ENCODE measurements at regions not wholly inside any gene's neighbourhood (a gene's known extent, or its start where the extent isn't known, plus 50 kb on each side); places are given as distances from the start of the nearest gene placed in this dataset.

- no peak for DNase-seq
Observed at GRCh38 chr1:88519156-88519555, 164.9 kb upstream of the PKN2 start.

GRCh38 chr1:88523854-88524528 lies 160.1 kb upstream of the PKN2 start:
- no peak for DNase-seq

GRCh38 chr1:88526456-88526855 lies 157.6 kb upstream of the PKN2 start:
- DNase-seq = no peak

DNA sequence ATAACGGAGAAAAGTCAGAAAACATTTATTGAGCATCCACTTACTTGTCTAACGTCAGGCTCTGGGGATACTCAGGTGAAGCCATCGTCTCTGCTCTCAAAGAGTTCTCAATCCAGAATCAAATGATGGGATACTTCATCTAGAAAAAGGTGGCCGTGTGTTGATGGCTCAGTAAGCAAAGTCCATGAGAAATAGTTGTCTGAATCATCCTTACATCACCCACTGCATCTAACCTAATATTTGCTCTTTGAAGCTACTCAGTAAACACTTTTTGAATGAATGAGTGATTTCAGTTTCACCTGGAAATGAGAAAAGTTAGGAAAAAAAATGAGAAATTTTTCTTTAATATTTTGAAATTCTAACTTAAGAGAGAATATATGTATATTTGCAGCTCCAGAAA lies 155.3 kb upstream of the PKN2 start:
- DNase-seq = no peak

DNA sequence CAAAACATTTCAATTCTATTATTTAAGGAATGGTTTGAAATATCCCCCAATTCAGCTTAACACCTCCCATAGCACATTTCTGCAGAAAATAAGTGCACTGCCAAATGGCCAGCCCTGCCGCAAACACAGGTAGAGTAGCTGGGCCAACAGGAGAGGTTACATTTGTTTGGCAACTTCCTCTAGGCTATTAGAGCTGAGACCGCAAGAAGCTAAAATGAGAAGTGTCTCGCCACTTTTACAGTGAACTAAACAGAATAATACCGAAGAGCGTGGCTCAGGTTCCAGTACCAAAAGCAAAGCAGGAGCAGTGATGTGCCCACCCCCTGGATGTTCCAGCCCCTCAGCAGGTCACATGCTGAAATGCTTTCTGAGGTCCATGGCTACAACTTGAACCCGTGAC lies 154.5 kb upstream of the PKN2 start:
- DNase-seq = no peak

DNA sequence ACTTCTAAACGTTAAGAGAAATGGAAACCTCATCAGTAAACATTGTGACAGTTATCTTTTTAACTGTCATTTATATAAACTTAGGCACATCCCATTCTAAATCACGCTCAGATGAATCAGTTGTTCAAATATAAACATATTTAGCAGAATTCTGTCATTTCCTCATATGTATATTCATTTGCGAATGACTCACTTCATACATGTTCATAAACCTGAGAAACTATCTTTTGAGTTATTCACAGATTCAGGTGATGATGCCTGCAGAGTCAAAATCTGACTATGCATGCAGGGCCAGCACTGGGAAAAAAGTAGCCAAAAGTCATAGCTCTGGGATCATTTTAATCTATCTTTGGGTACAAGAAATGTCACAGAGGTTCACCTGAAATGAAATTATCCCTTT lies 153.8 kb upstream of the PKN2 start:
- DNase-seq = no peak

DNA sequence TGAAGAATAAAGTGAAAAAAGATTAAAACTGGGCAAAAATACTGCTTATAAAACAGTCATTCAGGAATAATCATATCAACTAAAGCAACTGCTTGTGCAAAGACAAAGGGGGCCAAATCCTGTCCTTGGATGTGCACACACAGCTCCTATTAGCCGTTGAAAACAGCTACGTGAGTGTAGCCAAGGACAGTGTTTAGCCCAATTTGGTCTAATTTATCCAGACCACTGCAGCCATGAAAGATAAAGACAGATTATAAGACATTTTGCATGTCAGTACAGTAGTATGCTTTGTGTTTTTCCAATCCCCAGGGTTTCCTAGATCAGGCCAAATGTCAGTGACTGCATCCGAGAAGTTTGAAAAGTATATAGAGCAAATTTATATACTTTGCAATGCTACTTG lies 146.3 kb upstream of the PKN2 start:
- no peak for DNase-seq

GRCh38 chr1:88538222-88538899 lies 145.7 kb upstream of the PKN2 start:
- DNase-seq = no peak

GRCh38 chr1:88540255-88540654 lies 143.8 kb upstream of the PKN2 start:
- no peak for DNase-seq

DNA sequence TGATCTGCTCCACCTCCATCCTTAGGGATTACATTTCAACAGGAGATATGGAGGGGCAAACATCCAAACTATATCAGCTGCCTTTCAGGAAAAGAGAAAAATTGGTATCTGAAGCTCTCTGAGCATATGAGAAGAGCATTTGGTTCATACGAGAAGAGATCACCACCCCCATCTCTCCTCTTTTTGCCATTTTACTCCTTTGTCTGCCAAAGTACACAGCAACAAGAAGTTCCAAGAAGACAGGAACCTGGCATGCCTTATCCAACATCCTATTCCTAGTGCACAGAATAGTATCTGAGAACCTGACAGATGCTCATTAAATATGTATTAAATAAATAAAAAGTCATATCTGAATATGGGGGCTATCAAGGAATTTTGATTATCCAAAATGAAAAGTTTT lies 142.5 kb upstream of the PKN2 start:
- DNase-seq = no peak

DNA sequence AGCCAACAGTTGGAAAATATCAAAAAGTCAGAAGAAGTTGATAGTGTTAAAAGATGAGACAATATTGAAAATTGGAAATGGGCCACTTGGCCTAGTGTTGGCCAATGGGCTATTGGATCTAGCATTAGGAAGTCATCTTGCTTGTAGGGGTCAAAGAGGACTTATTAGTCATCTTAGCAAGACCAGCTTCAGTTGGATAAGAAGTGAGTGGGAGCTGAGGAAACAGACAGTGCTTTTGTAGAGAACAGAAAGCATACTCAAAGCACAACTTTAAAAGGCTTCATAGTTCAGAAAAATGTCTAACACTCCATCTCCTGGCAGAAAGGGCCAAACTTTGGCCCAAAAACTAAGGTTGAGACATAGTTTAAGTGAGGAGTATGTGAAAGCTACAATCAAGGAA lies 139.9 kb upstream of the PKN2 start:
- no peak for DNase-seq

DNA sequence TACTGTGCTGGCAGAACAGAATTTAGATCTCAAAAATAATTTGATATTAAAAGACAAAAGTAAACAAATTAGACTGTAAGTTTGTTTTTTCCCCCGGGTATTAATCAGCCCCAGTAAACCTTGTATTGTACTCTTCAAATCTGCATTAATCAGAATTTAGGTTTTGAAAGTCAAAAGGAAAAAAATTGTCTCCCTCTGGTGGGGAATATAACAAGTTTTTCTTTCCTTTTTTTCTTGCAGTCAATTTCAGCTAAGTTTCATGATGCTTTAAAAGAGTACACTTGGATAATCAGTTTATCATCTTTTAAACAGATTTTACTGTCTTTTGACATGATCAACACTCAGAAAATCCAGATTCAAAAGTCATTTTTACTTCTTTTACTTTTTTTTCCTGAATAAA lies 134.5 kb upstream of the PKN2 start:
- DNase-seq = no peak

- DNase-seq = no peak
Observed at GRCh38 chr1:88552226-88552625, 131.8 kb upstream of the PKN2 start.

GRCh38 chr1:88557014-88557413 lies 127.1 kb upstream of the PKN2 start:
- no peak for DNase-seq

DNA sequence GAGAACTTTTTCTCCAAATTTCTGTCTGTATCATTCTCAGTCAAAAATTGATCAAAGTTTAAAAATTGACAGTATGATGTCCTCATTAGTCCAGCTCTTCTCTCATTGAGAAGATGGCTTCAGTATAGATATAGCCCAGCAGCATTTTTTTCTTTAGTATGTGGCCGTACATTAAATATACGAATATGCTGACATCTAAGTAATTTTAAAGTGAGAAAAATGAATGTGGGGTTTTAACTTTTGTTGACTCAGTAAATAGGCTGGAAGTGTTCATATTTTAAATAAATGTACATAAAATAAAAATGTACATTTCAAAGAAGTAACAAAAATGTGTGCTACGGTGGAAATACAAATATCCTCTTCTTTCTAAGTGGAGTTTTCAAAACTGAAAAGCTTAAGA lies 123.5 kb upstream of the PKN2 start:
- DNase-seq = no peak

DNA sequence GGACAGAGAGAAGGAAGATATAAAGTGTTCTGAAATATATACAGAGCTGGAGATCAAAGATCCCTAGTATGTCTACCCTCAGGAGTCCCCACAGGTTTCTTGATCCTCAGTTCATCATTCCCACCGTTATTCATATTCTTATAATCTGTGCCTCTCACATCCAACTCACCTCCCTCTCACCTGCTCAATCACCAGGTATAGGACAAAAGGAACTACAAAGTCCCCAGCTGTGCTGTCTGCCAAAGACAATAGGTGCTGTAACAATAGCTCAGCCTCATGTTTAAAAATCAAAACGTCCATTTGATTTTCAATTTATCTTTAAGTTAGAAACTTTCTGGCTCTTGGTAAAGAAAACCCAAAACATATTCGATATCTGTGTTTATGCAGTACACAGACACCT lies 121.1 kb upstream of the PKN2 start:
- no peak for DNase-seq

DNA sequence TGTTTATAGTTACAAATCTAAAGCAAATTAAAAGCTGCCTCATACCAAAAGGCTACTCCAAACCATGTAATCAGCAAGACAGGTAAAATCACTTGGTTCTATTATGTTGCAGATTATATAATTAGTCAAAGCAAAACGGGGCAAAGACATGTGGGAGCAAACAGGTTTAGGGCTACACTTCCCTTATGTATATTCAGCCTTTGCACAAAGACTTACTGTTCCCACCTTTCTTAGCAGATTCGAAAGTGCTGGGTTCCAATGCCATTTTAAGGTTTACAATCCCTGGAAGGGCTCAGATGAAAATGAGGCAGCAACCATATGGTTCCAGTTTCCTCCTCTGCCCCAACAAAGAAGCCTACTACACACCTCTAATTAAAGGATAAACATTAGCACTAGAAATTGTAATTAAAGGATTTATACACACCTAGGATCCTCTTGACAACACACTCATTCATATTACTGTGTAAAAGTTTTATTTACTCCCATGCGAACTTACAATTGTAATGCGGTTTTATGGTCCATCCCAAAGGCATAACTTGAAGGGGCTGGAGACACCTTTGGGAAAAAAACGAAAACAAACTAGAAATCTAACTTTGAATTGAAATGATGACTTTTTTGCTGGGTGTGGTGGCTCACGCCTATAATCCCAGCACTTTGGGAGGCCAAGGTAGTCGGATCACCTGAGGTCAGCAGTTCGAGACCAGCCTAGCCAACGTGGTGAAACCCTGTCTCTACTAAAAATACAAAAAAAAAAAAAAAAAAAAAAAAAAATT lies 117.3 kb upstream of the PKN2 start:
- no peak for DNase-seq

DNA sequence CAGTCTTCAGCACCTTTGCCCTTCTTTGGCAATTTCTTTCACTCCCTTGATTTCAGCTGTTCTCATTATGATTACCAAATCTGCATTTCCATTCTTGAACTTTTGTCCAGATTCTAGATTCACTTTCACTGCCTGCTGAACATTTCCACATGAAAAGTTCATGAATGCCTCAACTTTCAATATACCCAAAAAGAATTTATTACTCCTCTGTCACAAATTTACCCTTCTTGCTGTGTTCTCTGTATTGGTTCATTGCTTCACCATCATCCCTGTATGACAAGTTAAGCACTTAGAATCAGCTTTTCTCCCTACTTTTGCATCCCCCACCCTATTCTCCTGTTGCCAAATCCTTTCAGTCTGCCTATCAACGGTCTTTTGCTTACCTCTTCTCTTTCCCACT lies 112.6 kb upstream of the PKN2 start:
- no peak for DNase-seq

- DNase-seq = no peak
Observed at GRCh38 chr1:88579598-88579997, 104.5 kb upstream of the PKN2 start.

DNA sequence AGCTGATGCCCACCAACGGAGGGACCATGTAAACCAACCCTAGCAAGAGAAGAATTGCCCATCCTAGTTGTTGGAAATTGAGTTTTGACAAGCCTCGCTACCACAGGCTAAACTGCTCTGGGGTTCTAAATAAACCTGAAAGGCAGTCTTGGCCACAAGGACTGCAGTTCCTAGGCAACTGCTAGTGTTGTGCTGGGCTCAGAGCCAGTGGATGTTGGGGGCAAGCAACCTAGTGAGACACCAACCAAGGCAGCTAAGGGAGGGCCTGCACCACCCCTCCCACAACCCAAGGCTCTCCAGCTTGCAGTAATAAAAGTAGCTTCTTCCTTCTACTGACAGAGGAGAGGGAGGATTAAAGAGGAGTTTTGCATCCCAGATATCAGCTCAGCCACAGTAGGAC lies 102.4 kb upstream of the PKN2 start:
- DNase-seq = peak in 7 of 56 donors; percentile 0 to 12 (median 6)

DNA sequence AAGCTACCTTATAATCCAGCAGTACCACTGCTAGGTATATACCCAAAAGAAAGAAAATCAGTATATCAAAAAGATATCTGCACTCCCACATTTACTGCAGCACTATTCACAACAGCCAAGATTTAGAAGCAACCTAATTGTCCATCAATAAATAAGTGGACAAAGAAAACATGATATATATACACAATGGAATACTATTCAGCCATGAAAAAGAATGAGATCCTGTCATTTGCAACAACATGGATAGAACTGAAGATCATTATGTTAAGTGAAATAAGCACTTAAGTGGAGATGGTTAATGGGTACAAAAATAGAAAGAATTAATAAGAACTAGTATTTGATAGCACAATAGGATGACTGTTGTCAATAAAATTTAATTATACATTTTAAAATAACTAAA lies 90.7 kb upstream of the PKN2 start:
- no peak for DNase-seq

DNA sequence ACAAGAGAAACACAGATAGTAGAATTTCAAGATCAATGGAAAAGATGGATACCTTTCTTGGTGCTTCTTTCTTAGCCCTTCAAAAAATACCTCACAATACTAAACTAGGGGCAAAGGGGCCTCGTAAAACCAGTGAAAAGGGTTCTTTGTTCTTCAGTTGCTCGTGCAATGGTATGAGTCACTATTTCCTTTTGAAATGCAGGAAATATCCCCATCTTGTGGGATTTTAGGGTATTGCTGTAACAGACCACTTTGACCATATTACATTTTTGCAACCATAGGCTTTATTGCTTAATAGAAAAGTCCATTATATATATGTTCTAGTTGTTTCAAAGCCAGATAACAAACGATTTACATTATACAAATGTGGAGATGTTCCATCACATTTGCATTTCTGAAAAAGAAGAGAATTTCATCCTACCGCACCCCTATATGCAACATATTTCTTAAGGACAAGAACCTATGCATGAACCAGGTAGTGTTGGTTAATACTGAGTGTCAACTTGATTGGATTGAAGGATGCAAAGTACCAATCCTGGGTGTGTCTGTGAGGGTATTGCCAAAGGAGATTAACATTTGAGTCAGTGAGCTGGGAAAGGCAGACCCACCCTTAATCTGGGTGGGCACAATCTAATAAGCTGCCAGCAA lies 88.6 kb upstream of the PKN2 start:
- DNase-seq = no peak
